ENCODE measurements at regions not wholly inside any gene's neighbourhood (a gene's known extent, or its start where the extent isn't known, plus 50 kb on each side); places are given as distances from the start of the nearest gene placed in this dataset.

DNA sequence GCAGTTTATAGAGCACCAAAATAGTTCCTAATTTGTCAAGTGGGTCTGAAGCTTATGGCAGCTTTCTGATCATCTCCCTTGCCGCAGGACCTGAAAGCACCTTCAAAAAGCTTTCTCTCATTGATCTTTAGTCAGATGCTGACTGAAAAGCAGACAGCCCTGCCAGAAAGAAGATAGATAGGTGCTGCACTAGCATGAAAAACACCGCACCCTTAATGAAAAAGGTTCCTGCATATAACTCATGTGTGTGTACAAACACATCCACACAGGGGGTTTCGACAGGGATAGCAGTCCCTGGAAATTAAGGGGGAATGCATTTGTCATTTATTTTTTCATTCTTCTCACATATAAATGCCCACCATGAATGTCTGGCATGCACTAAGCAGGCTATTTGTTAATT lies 361.7 kb upstream of the SNX7 start:
- no peak for TF ChIP-seq POLR2A (IDR thresholded peaks at IDR 0.05)
- TF ChIP-seq, protein P1, sequence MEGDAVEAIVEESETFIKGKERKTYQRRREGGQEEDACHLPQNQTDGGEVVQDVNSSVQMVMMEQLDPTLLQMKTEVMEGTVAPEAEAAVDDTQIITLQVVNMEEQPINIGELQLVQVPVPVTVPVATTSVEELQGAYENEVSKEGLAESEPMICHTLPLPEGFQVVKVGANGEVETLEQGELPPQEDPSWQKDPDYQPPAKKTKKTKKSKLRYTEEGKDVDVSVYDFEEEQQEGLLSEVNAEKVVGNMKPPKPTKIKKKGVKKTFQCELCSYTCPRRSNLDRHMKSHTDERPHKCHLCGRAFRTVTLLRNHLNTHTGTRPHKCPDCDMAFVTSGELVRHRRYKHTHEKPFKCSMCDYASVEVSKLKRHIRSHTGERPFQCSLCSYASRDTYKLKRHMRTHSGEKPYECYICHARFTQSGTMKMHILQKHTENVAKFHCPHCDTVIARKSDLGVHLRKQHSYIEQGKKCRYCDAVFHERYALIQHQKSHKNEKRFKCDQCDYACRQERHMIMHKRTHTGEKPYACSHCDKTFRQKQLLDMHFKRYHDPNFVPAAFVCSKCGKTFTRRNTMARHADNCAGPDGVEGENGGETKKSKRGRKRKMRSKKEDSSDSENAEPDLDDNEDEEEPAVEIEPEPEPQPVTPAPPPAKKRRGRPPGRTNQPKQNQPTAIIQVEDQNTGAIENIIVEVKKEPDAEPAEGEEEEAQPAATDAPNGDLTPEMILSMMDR (IDR thresholded peaks at IDR 0.05), result no peak
